ENCODE measurements at regions not wholly inside any gene's neighbourhood (a gene's known extent, or its start where the extent isn't known, plus 50 kb on each side); places are given as distances from the start of the nearest gene placed in this dataset.
"Not testable (repeated sequence)": the region's sequence is repeated elsewhere in the genome, so short reads cannot be mapped to it uniquely, and the experiment has no call there.

DNA sequence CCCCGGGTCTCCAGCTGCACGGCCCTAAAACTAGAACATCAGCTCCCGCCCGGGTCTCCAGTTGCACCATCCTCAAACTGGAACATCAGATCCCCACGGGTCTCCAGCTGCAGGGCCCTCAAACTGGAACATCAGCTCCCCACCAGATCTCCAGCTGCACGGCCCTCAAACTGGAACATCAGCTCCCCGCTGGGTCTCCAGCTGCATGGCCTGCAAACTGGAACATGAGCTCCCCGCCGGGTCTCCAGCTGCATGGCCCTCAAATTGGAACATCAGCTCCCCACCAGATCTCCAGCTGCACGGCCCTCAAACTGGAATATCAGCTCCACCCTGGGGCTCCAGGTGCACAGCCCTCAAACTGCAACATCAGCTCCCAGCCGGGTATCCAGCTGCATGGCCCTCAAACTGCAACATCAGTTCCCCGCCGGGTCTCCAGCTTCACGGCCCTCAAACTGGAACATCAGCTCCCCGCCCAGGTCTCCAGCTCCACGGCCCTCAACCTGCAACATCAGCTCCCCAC, 93.5 kb upstream of the LPCAT1 start:
- not testable (repeated sequence) for H3K27me3 ChIP-seq (ENCODE audit: insufficient read depth, insufficient read length); H3K4me3 ChIP-seq (ENCODE audit: insufficient read length, low read depth); H3K9me3 ChIP-seq (ENCODE audit: insufficient read depth, low read length); DNase-seq (ENCODE audit: low read depth, low spot score); H3K4me1 ChIP-seq (ENCODE audit: insufficient read depth, insufficient read length); H3K9ac ChIP-seq (ENCODE audit: insufficient read length, low read depth); H3K36me3 ChIP-seq (ENCODE audit: insufficient read depth, insufficient read length, low read length)

DNA sequence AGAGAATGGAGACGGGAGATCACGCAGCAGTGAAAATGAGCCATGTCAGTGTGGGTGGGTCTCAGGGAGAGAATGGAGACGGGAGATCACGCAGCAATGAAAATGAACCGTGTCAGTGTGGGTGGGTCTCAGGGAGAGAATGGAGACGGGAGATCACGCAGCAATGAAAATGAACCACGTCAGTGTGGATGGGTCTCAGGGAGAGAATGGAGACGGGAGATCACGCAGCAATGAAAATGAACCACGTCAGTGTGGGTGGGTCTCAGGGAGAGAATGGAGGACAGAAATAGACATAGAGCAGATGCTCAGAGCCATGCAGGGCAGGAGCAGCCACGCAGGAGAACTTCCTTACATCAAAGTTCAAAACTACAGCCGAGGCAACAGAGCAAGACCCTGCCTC, 89.8 kb upstream of the LPCAT1 start:
- not testable (repeated sequence) for H3K4me1 ChIP-seq (ENCODE audit: insufficient read depth, insufficient read length); H3K27me3 ChIP-seq (ENCODE audit: insufficient read depth, insufficient read length); H3K4me3 ChIP-seq (ENCODE audit: insufficient read length, low read depth); H3K9ac ChIP-seq (ENCODE audit: insufficient read length, low read depth); H3K9me3 ChIP-seq (ENCODE audit: insufficient read depth, low read length); H3K36me3 ChIP-seq (ENCODE audit: insufficient read depth, insufficient read length, low read length); DNase-seq (ENCODE audit: low read depth, low spot score)

GRCh38 chr5:1610526-1610925, 86.8 kb upstream of the LPCAT1 start:
- not testable (repeated sequence) for H3K36me3 ChIP-seq (ENCODE audit: insufficient read depth, insufficient read length, low read length); H3K4me1 ChIP-seq (ENCODE audit: insufficient read depth, insufficient read length); H3K9ac ChIP-seq (ENCODE audit: insufficient read length, low read depth); H3K27me3 ChIP-seq (ENCODE audit: insufficient read depth, insufficient read length); DNase-seq (ENCODE audit: low read depth, low spot score); H3K4me3 ChIP-seq (ENCODE audit: insufficient read length, low read depth); H3K9me3 ChIP-seq (ENCODE audit: insufficient read depth, low read length)

DNA sequence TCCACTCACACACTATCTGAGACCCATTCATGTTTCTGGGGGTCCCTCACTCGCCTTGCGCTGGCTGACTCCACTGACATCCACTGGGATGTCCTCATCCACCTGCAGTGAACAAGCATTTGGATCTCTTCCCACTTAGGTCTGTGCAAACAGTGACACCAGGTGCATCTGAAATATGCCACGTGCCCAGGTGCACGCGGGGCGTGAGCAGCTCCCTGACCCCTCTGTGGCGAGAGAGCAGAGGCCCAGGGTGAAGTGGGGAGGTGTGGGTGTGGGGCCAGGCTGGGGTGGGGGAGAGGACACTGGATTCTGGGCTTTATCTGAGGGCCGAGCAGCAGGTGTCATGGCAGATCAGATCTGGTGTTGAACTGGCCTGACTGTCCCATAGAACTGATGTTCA, 85.4 kb upstream of the LPCAT1 start:
- not testable (repeated sequence) for H3K36me3 ChIP-seq (ENCODE audit: insufficient read depth, insufficient read length, low read length); DNase-seq (ENCODE audit: low read depth, low spot score); H3K9ac ChIP-seq (ENCODE audit: insufficient read length, low read depth); H3K4me3 ChIP-seq (ENCODE audit: insufficient read length, low read depth); H3K9me3 ChIP-seq (ENCODE audit: insufficient read depth, low read length); H3K4me1 ChIP-seq (ENCODE audit: insufficient read depth, insufficient read length); H3K27me3 ChIP-seq (ENCODE audit: insufficient read depth, insufficient read length)

GRCh38 chr5:1608336-1608735, 84.6 kb upstream of the LPCAT1 start:
- H3K4me3 ChIP-seq (ENCODE audit: insufficient read length, low read depth); H3K36me3 ChIP-seq (ENCODE audit: insufficient read depth, insufficient read length, low read length); H3K4me1 ChIP-seq (ENCODE audit: insufficient read depth, insufficient read length); H3K9me3 ChIP-seq (ENCODE audit: insufficient read depth, low read length); DNase-seq (ENCODE audit: low read depth, low spot score); H3K9ac ChIP-seq (ENCODE audit: insufficient read length, low read depth); H3K27me3 ChIP-seq (ENCODE audit: insufficient read depth, insufficient read length): not testable (repeated sequence)

DNA sequence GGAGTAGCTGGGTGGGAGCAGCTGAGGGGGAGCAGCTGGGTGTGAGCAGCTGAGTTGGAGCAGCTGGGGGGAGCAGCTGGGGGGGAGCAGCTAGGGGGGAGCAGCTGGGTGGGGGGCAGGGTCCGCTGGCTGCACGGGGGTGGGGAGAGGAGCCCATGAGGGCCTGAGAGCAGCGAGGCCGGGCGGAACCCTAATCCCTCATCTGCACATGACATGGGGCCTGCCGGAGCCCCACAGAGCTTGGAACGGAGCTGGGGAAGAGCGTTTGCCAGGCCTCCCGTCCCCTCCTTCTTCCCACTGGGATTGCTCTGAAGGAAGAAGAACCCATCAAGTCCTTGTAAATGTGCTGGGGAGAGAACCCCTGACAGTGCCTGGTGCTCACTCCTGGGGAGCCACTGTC, 83.2 kb upstream of the LPCAT1 start:
- not testable (repeated sequence) for H3K9ac ChIP-seq (ENCODE audit: insufficient read length, low read depth); H3K4me1 ChIP-seq (ENCODE audit: insufficient read depth, insufficient read length); H3K36me3 ChIP-seq (ENCODE audit: insufficient read depth, insufficient read length, low read length)

DNA sequence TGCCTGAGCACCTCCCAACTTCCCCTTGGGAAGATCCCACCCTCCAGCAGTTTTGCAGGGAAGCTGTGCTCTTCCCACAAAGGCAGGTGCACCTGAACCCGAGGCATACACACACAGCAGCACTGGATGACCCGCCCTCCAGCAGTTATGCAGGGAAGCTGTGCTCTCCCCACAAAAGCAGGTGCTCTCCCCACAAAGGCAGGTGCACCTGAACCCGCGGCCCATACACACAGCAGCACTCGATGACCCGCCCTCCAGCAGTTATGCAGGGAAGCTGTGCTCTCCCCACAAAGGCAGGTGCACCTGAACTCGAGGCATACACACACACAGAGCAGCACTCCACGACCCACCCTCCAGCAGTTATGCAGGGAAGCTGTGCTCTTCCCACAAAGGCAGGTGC, 80.2 kb upstream of the LPCAT1 start:
- not testable (repeated sequence) for H3K9me3 ChIP-seq (ENCODE audit: insufficient read depth, low read length); DNase-seq (ENCODE audit: low read depth, low spot score); H3K9ac ChIP-seq (ENCODE audit: insufficient read length, low read depth); H3K4me3 ChIP-seq (ENCODE audit: insufficient read length, low read depth); H3K27me3 ChIP-seq (ENCODE audit: insufficient read depth, insufficient read length); H3K4me1 ChIP-seq (ENCODE audit: insufficient read depth, insufficient read length); H3K36me3 ChIP-seq (ENCODE audit: insufficient read depth, insufficient read length, low read length)

More for the DNA sequence above, 83.2 kb upstream of the LPCAT1 start:
- H3K4me3 ChIP-seq (ENCODE audit: insufficient read length, low read depth); H3K9me3 ChIP-seq (ENCODE audit: insufficient read depth, low read length); DNase-seq (ENCODE audit: low read depth, low spot score); H3K27me3 ChIP-seq (ENCODE audit: insufficient read depth, insufficient read length): not testable (repeated sequence)

DNA sequence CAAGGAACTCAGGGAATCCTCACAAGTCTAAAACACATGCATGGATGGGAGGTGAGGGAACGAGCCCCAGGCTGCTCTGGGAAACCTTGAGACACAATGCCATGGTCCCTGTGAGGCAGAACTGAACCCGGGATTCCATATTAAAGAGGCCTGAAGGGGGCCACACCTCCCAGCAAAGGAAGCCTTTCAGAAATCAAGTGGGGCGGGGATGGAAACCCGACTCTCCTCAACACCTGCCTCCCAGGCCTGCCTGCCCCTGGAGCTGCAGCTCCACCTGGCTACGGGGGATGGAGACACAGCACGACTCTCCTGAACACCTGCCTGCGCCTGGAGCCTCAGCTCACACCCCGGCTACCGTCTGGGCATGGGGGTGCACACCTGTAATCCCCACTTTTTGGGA, 77.8 kb upstream of the LPCAT1 start:
- not testable (repeated sequence) for H3K27me3 ChIP-seq (ENCODE audit: insufficient read depth, insufficient read length); H3K9ac ChIP-seq (ENCODE audit: insufficient read length, low read depth); H3K4me1 ChIP-seq (ENCODE audit: insufficient read depth, insufficient read length); H3K9me3 ChIP-seq (ENCODE audit: insufficient read depth, low read length); H3K36me3 ChIP-seq (ENCODE audit: insufficient read depth, insufficient read length, low read length); H3K4me3 ChIP-seq (ENCODE audit: insufficient read length, low read depth)
- peak; percentile 56 for DNase-seq (ENCODE audit: low read depth, low spot score)

- H3K27me3 ChIP-seq (ENCODE audit: insufficient read depth, insufficient read length); H3K4me1 ChIP-seq (ENCODE audit: insufficient read depth, insufficient read length); H3K9ac ChIP-seq (ENCODE audit: insufficient read length, low read depth); DNase-seq (ENCODE audit: low read depth, low spot score); H3K36me3 ChIP-seq (ENCODE audit: insufficient read depth, insufficient read length, low read length); H3K4me3 ChIP-seq (ENCODE audit: insufficient read length, low read depth); H3K9me3 ChIP-seq (ENCODE audit: insufficient read depth, low read length): not testable (repeated sequence)
Measured at GRCh38 chr5:1598950-1599737, 75.4 kb upstream of the LPCAT1 start.

- H3K9ac ChIP-seq (ENCODE audit: insufficient read length, low read depth), result not testable (repeated sequence)
Measured at GRCh38 chr5:1597093-1597473, 73.3 kb upstream of the LPCAT1 start.

DNA sequence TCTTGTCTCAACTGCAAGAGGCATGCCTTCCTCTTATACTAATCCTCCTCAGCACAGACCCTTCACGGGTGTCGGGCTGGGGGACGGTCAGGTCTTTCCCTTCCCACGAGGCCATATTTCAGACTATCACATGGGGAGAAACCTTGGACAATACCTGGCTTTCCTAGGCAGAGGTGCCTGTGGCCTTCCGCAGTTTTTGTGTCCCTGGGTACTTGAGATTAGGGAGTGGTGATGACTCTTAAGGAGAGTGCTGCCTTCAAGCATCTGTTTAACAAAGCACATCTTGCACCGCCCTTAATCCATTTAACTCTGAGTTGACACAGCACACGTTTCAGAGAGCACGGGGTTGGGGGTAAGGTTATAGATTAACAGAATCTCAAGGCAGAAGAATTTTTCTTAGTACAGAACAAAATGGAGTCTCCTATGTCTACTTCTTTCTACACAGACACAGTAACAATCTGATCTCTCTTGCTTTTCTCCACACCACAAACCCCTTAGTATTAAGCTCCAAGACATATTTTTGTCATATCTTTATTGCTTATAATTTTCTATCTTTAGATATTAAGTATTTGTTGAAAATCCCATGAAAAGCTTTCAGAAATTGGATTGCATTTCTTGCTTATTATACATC, 72.8 kb upstream of the LPCAT1 start:
- H3K4me1 ChIP-seq (ENCODE audit: insufficient read depth, insufficient read length); H3K9me3 ChIP-seq (ENCODE audit: insufficient read depth, low read length); H3K27me3 ChIP-seq (ENCODE audit: insufficient read depth, insufficient read length); DNase-seq (ENCODE audit: low read depth, low spot score); H3K4me3 ChIP-seq (ENCODE audit: insufficient read length, low read depth); H3K9ac ChIP-seq (ENCODE audit: insufficient read length, low read depth): not testable (repeated sequence)
- H3K36me3 ChIP-seq (ENCODE audit: insufficient read depth, insufficient read length, low read length), result peaks cover 12% of the 10 kb centered on the region

More at GRCh38 chr5:1597093-1597473, 73.3 kb upstream of the LPCAT1 start:
- H3K27me3 ChIP-seq (ENCODE audit: insufficient read depth, insufficient read length); H3K36me3 ChIP-seq (ENCODE audit: insufficient read depth, insufficient read length, low read length); H3K4me1 ChIP-seq (ENCODE audit: insufficient read depth, insufficient read length); DNase-seq (ENCODE audit: low read depth, low spot score); H3K4me3 ChIP-seq (ENCODE audit: insufficient read length, low read depth); H3K9me3 ChIP-seq (ENCODE audit: insufficient read depth, low read length): not testable (repeated sequence)
